Activated B cell treated with CpG ODN at 0.5 μM for 24 hours (primary cell): ENCODE measurements at regions not wholly inside any gene's neighbourhood (a gene's known extent, or its start where the extent isn't known, plus 50 kb on each side); places are given as distances from the start of the nearest gene placed in this dataset.

Source experiments
- ATAC-seq: fragments of 200-7000 bp; cut with Tn5 transposase; one replicate; pipeline ENCODE4 v1.10.0; 2021; ENCODE audit warnings: low read depth, mild to moderate bottlenecking, moderate library complexity
- CTCF ChIA-PET: fragments of 350-600 bp; sonication (Branson Sonifier 250); formaldehyde crosslinking; loops from one replicate; lab custom pipeline; 2021; ENCODE audit warnings: antibody characterized with exemption; lab: Charles Lee
- POLR2A ChIA-PET: fragments of 350-600 bp; sonication (Branson Sonifier 250); formaldehyde crosslinking; loops from one replicate; lab custom pipeline; 2021; ENCODE audit warnings: antibody characterized with exemption; lab: Charles Lee
- DNase-seq: peaks from one replicate; pipeline ENCODE4 v3.0.0; 2022
- H3K27ac Mint-ChIP-seq: one replicate; pipeline ENCODE4 v1.8.0; 2020; ENCODE audit warnings: mixed read lengths
- H3K27me3 Mint-ChIP-seq: one replicate; pipeline ENCODE4 v1.8.0; 2021; ENCODE audit warnings: mixed read lengths
- H3K36me3 Mint-ChIP-seq: one replicate; pipeline ENCODE4 v1.8.0; 2021; ENCODE audit warnings: low read depth, mixed read lengths
- H3K4me1 Mint-ChIP-seq: one replicate; pipeline ENCODE4 v1.8.0; 2021; ENCODE audit warnings: mixed read lengths
- H3K4me3 Mint-ChIP-seq: one replicate; pipeline ENCODE4 v1.8.0; 2020; ENCODE audit warnings: mild to moderate bottlenecking, mixed read lengths
- H3K9me3 Mint-ChIP-seq: one replicate; pipeline ENCODE4 v1.8.0; 2020; ENCODE audit warnings: mixed read lengths
- CTCF ChIP-seq: fragments of 200-600 bp; IDR thresholded peaks from one replicate; pipeline ENCODE4 v1.8.0; 2022; ENCODE audit warnings: antibody characterized with exemption, mild to moderate bottlenecking
- intact Hi-C: fragments of 100-400 bp; cut with micrococcal nuclease; formaldehyde crosslinking; loops from one replicate; pipeline ENCODE4 v1.15.1; 2024

GRCh38 chr3:99522147-99522546, 116.2 kb upstream of the COL8A1 start:
- Mint-ChIP-seq H3K4me1 (no peaks in the 10 kb centered on the region), H3K27me3 (no peaks in the 10 kb centered on the region), H3K27ac (no peak overlapping the region), H3K9me3 (peaks cover 4% of the 10 kb centered on the region), H3K36me3 (no peaks in the 10 kb centered on the region), H3K4me3 (no peak overlapping the region)
- DNase-seq (no peak), ATAC-seq (no peak)
- CTCF ChIA-PET: no interaction called here
- POLR2A ChIA-PET: no interaction called here
- no peak for TF ChIP-seq CTCF
- intact Hi-C loops: no loop called here

DNA sequence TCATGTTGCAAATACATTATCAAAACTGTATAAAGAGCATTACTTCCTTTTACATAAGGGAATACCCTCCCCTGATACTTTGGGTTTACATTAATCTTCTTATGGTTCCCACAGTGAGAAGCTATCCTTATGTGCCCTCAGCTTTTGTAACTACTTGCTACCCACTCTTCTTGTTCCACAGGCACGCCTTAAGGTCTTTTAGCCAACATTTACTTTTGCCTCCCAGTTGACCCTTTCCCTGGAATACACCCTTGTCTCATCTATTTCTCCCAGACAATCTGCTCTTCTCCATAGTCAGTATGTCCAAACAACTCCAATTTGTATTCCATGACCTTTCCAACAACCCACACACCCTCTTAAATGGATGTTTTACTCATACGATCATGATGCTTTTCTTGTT, 116.8 kb upstream of the COL8A1 start:
- ChIA-PET CTCF (no interaction called here), POLR2A (no interaction called here)
- H3K4me3 Mint-ChIP-seq: no peak overlapping the region
- peaks cover 2% of the 10 kb centered on the region for H3K9me3 Mint-ChIP-seq
- H3K4me1 Mint-ChIP-seq: no peaks in the 10 kb centered on the region
- no peaks in the 10 kb centered on the region for H3K36me3 Mint-ChIP-seq
- H3K27ac Mint-ChIP-seq: no peak overlapping the region
- ATAC-seq (no peak), DNase-seq (no peak)
- TF ChIP-seq CTCF: no peak
- intact Hi-C loops: no loop called here
- no peaks in the 10 kb centered on the region for H3K27me3 Mint-ChIP-seq

- H3K27ac Mint-ChIP-seq: no peak overlapping the region
- no peak for DNase-seq
- H3K9me3 Mint-ChIP-seq: no peaks in the 10 kb centered on the region
- POLR2A ChIA-PET: no interaction called here
- H3K27me3 Mint-ChIP-seq: no peaks in the 10 kb centered on the region
- no peaks in the 10 kb centered on the region for H3K36me3 Mint-ChIP-seq
- H3K4me1 Mint-ChIP-seq: no peaks in the 10 kb centered on the region
- no peak overlapping the region for H3K4me3 Mint-ChIP-seq
- CTCF ChIA-PET: no interaction called here
- no peak for TF ChIP-seq CTCF
- ATAC-seq: no peak
- intact Hi-C loops: no loop called here
Observed at GRCh38 chr3:99520513-99520912, 117.9 kb upstream of the COL8A1 start.

DNA sequence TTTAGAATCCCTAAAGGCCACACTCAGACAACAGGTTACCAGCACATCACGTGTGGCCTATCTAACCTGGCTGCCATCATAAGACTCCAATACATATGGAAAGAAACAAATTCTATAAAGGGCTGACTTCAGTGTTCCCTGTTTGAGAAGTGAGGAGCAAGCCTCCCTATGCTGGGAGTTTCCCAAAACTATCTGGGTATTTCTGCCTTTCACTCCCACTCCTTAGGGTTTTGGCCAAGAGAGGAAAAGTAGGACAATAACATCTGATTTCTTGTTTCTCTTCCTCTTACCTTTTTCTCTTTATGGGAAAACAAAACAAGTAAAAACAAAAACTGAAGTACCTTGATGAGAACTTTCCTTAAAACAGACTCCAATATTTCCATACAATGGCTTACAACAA, 121.5 kb upstream of the COL8A1 start:
- no peaks in the 10 kb centered on the region for H3K4me1 Mint-ChIP-seq

GRCh38 chr3:99515891-99516290, 122.5 kb upstream of the COL8A1 start:
- no peaks in the 10 kb centered on the region for H3K4me1 Mint-ChIP-seq
- TF ChIP-seq CTCF: no peak
- DNase-seq (no peak), ATAC-seq (no peak)
- intact Hi-C loops: no loop called here
- H3K27me3 Mint-ChIP-seq: no peaks in the 10 kb centered on the region
- no peak overlapping the region for H3K27ac Mint-ChIP-seq
- ChIA-PET CTCF (no interaction called here), POLR2A (no interaction called here)
- H3K36me3 Mint-ChIP-seq: no peaks in the 10 kb centered on the region
- H3K9me3 Mint-ChIP-seq: no peaks in the 10 kb centered on the region
- no peak overlapping the region for H3K4me3 Mint-ChIP-seq

More for the DNA sequence above, 121.5 kb upstream of the COL8A1 start:
- DNase-seq (no peak), ATAC-seq (no peak)
- no peaks in the 10 kb centered on the region for H3K27me3 Mint-ChIP-seq
- no peak overlapping the region for H3K4me3 Mint-ChIP-seq
- ChIA-PET POLR2A (no interaction called here), CTCF (no interaction called here)
- TF ChIP-seq CTCF: no peak
- H3K27ac Mint-ChIP-seq: no peak overlapping the region
- intact Hi-C loops: no loop called here
- H3K36me3 Mint-ChIP-seq: no peaks in the 10 kb centered on the region
- no peaks in the 10 kb centered on the region for H3K9me3 Mint-ChIP-seq
